Activated CD8-positive, alpha-beta T cell treated with anti-CD3 and anti-CD28 coated beads, Interleukin-2, amount 10 ng/mL, durations not matched to agents 7 days and 5 days (primary cell): ENCODE measurements at regions not wholly inside any gene's neighbourhood (a gene's known extent, or its start where the extent isn't known, plus 50 kb on each side); places are given as distances from the start of the nearest gene placed in this dataset.
"Not testable (repeated sequence)": the region's sequence is repeated elsewhere in the genome, so short reads cannot be mapped to it uniquely, and the experiment has no call there.

Source experiments
- ATAC-seq: fragments of 150-1000 bp; cut with Tn5 transposase; one replicate; pipeline ENCODE4 v1.10.0; 2021; ENCODE audit warnings: moderate library complexity
- CTCF ChIA-PET: fragments of 350-600 bp; sonication (Branson Sonifier 250); formaldehyde crosslinking; loops from one replicate; lab custom pipeline; 2021; ENCODE audit warnings: antibody characterized with exemption; lab: Charles Lee
- POLR2A ChIA-PET: fragments of 350-600 bp; sonication (Branson Sonifier 250); formaldehyde crosslinking; loops from one replicate; lab custom pipeline; 2021; ENCODE audit warnings: antibody characterized with exemption; lab: Charles Lee
- DNase-seq: peaks from one replicate; pipeline ENCODE4 v3.0.0-alpha.2; 2020
- H3K27ac Mint-ChIP-seq: one replicate; pipeline ENCODE4 v1.8.0; 2021; ENCODE audit warnings: mild to moderate bottlenecking, mixed read lengths
- H3K27me3 Mint-ChIP-seq: one replicate; pipeline ENCODE4 v1.8.0; 2021; ENCODE audit warnings: low read depth, mixed read lengths
- H3K36me3 Mint-ChIP-seq: one replicate; pipeline ENCODE4 v1.8.0; 2021; ENCODE audit warnings: low read depth, mixed read lengths
- H3K4me1 Mint-ChIP-seq: one replicate; pipeline ENCODE4 v1.8.0; 2021; ENCODE audit warnings: low read depth, mixed read lengths
- H3K4me3 Mint-ChIP-seq: one replicate; pipeline ENCODE4 v1.8.0; 2021; ENCODE audit warnings: mild to moderate bottlenecking, mixed read lengths
- H3K9me3 Mint-ChIP-seq: one replicate; pipeline ENCODE4 v1.8.0; 2022; ENCODE audit warnings: mixed read lengths; ENCODE audit not compliant: insufficient read depth

- peaks cover 2% of the 10 kb centered on the region for H3K4me1 Mint-ChIP-seq
- no peak overlapping the region for H3K27ac Mint-ChIP-seq
- ChIA-PET CTCF (no interaction called here), POLR2A (no interaction called here)
- H3K27me3 Mint-ChIP-seq = no peaks in the 10 kb centered on the region
- no peak overlapping the region for H3K4me3 Mint-ChIP-seq
- no peaks in the 10 kb centered on the region for H3K36me3 Mint-ChIP-seq
- ATAC-seq (no peak), DNase-seq (no peak)
- no peaks in the 10 kb centered on the region for H3K9me3 Mint-ChIP-seq
Observed at GRCh38 chr3:11909726-11910125, 63.0 kb upstream of the TAMM41 start.

GRCh38 chr3:11910216-11910930 lies 63.7 kb upstream of the TAMM41 start:
- H3K36me3 Mint-ChIP-seq, CTCF ChIA-PET, H3K4me3 Mint-ChIP-seq, ATAC-seq, DNase-seq, H3K27ac Mint-ChIP-seq, H3K9me3 Mint-ChIP-seq, H3K4me1 Mint-ChIP-seq, POLR2A ChIA-PET, H3K27me3 Mint-ChIP-seq: not testable (repeated sequence)

- ChIA-PET CTCF (no interaction called here), POLR2A (no interaction called here)
- H3K9me3 Mint-ChIP-seq = no peaks in the 10 kb centered on the region
- no peaks in the 10 kb centered on the region for H3K36me3 Mint-ChIP-seq
- H3K27ac Mint-ChIP-seq = no peak overlapping the region
- no peak overlapping the region for H3K4me3 Mint-ChIP-seq
- no peaks in the 10 kb centered on the region for H3K27me3 Mint-ChIP-seq
- no peak for DNase-seq
- no peak for ATAC-seq
- peaks cover 2% of the 10 kb centered on the region for H3K4me1 Mint-ChIP-seq
Observed at GRCh38 chr3:11910971-11911531, 64.4 kb upstream of the TAMM41 start.

- CTCF ChIA-PET, H3K27ac Mint-ChIP-seq, ATAC-seq, POLR2A ChIA-PET, H3K9me3 Mint-ChIP-seq, H3K27me3 Mint-ChIP-seq, H3K4me3 Mint-ChIP-seq, H3K4me1 Mint-ChIP-seq, H3K36me3 Mint-ChIP-seq, DNase-seq: not testable (repeated sequence)
Observed at GRCh38 chr3:11911887-11912286, 65.2 kb upstream of the TAMM41 start.

- DNase-seq (no peak), ATAC-seq (no peak)
- ChIA-PET CTCF (no interaction called here), POLR2A (no interaction called here)
- H3K36me3 Mint-ChIP-seq = no peaks in the 10 kb centered on the region
- peaks cover 2% of the 10 kb centered on the region for H3K4me1 Mint-ChIP-seq
- H3K27me3 Mint-ChIP-seq = no peaks in the 10 kb centered on the region
- H3K9me3 Mint-ChIP-seq = no peaks in the 10 kb centered on the region
- no peak overlapping the region for H3K4me3 Mint-ChIP-seq
- H3K27ac Mint-ChIP-seq = no peak overlapping the region
Observed at GRCh38 chr3:11913316-11913715, 66.6 kb upstream of the TAMM41 start.

GRCh38 chr3:11914041-11914440 lies 67.4 kb upstream of the TAMM41 start:
- ChIA-PET CTCF (no interaction called here), POLR2A (no interaction called here)
- H3K4me3 Mint-ChIP-seq = no peak overlapping the region
- H3K4me1 Mint-ChIP-seq = peaks cover 2% of the 10 kb centered on the region
- H3K27me3 Mint-ChIP-seq = peaks cover 2% of the 10 kb centered on the region
- H3K27ac Mint-ChIP-seq = no peak overlapping the region
- no peaks in the 10 kb centered on the region for H3K9me3 Mint-ChIP-seq
- H3K36me3 Mint-ChIP-seq = no peaks in the 10 kb centered on the region
- no peak for ATAC-seq
- DNase-seq = no peak

- no peaks in the 10 kb centered on the region for H3K36me3 Mint-ChIP-seq
- no peak overlapping the region for H3K4me3 Mint-ChIP-seq
- no peak for DNase-seq
- ChIA-PET POLR2A (no interaction called here), CTCF (no interaction called here)
- H3K9me3 Mint-ChIP-seq = no peaks in the 10 kb centered on the region
- no peak overlapping the region for H3K27ac Mint-ChIP-seq
- H3K4me1 Mint-ChIP-seq = no peaks in the 10 kb centered on the region
- no peak for ATAC-seq
- peaks cover 5% of the 10 kb centered on the region for H3K27me3 Mint-ChIP-seq
Observed at GRCh38 chr3:11914651-11915050, 68.0 kb upstream of the TAMM41 start.

- ChIA-PET POLR2A (no interaction called here), CTCF (no interaction called here)
- H3K27me3 Mint-ChIP-seq = peaks cover 10% of the 10 kb centered on the region
- H3K27ac Mint-ChIP-seq = no peak overlapping the region
- no peaks in the 10 kb centered on the region for H3K4me1 Mint-ChIP-seq
- DNase-seq (no peak), ATAC-seq (no peak)
- H3K9me3 Mint-ChIP-seq = no peaks in the 10 kb centered on the region
- no peak overlapping the region for H3K4me3 Mint-ChIP-seq
- H3K36me3 Mint-ChIP-seq = no peaks in the 10 kb centered on the region
Observed at GRCh38 chr3:11915621-11916424, 69.1 kb upstream of the TAMM41 start.

- CTCF ChIA-PET, H3K4me1 Mint-ChIP-seq, H3K36me3 Mint-ChIP-seq, H3K9me3 Mint-ChIP-seq, ATAC-seq, H3K27ac Mint-ChIP-seq, DNase-seq, H3K27me3 Mint-ChIP-seq, POLR2A ChIA-PET, H3K4me3 Mint-ChIP-seq: not testable (repeated sequence)
Observed at GRCh38 chr3:11916425-11916762, 69.7 kb upstream of the TAMM41 start.

- no peak overlapping the region for H3K4me3 Mint-ChIP-seq
- peaks cover 10% of the 10 kb centered on the region for H3K27me3 Mint-ChIP-seq
- H3K27ac Mint-ChIP-seq = no peak overlapping the region
- no peaks in the 10 kb centered on the region for H3K9me3 Mint-ChIP-seq
- CTCF ChIA-PET = no interaction called here
- no peak for DNase-seq
- H3K36me3 Mint-ChIP-seq = no peaks in the 10 kb centered on the region
- ATAC-seq = no peak
- POLR2A ChIA-PET = no interaction called here
- no peaks in the 10 kb centered on the region for H3K4me1 Mint-ChIP-seq
Observed at GRCh38 chr3:11917051-11917450, 70.4 kb upstream of the TAMM41 start.

DNA sequence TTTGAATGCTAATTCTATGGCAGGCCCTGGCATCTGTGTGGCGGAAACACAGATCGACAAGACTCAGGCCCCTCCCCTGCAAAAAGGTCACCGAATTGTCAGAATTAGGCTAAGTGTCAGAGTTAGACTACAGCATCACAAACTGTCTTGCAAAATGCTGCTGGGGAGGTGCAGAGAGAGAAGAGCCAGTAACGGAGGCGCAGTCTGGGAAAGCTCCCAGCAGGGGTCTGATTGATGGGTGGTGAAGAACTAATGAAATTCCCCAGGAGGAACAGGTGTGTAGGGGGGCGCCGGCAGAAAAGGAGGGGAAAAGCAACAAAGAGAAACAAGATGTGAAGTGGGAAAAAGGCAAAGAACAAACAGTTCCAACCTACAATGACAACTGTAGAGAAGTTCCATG lies 72.7 kb upstream of the TAMM41 start:
- no peak for ATAC-seq
- Mint-ChIP-seq H3K27me3 (peaks cover 10% of the 10 kb centered on the region), H3K9me3 (no peaks in the 10 kb centered on the region), H3K27ac (no peak overlapping the region), H3K36me3 (no peaks in the 10 kb centered on the region), H3K4me3 (no peak overlapping the region), H3K4me1 (no peaks in the 10 kb centered on the region)
- ChIA-PET POLR2A (no interaction called here), CTCF (no interaction called here)
- no peak for DNase-seq

DNA sequence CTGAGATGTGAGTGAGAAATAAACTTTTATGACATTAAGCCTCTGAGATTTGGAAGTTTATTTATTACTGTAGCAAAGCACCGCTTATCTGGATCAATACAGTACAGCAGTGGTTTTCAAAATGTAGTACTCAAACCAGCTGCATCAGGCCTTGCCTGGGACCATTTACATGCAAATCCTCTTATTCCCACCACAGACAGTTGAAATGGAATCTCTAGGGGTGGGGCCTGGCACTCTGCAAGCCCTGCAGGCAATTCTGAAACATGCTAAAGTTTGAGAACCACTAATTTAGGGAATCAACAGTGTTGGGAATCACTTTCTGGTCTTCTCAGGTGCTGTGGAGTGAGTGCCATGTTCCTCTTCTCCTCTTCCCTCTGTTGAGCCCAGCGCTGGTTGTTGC lies 77.8 kb upstream of the TAMM41 start:
- H3K36me3 Mint-ChIP-seq = no peaks in the 10 kb centered on the region
- H3K27ac Mint-ChIP-seq = no peak overlapping the region
- no peak for DNase-seq
- no peak for ATAC-seq
- H3K4me3 Mint-ChIP-seq = no peak overlapping the region
- H3K9me3 Mint-ChIP-seq = no peaks in the 10 kb centered on the region
- POLR2A ChIA-PET = no interaction called here
- no peaks in the 10 kb centered on the region for H3K4me1 Mint-ChIP-seq
- peaks cover 10% of the 10 kb centered on the region for H3K27me3 Mint-ChIP-seq
- CTCF ChIA-PET = no interaction called here
